HK-2 (cell line): ENCODE measurements at regions not wholly inside any gene's neighbourhood (a gene's known extent, or its start where the extent isn't known, plus 50 kb on each side); places are given as distances from the start of the nearest gene placed in this dataset.
"Not testable (repeated sequence)": the region's sequence is repeated elsewhere in the genome, so short reads cannot be mapped to it uniquely, and the experiment has no call there.

Experiments
- DNase-seq: peaks from one replicate; pipeline ENCODE4 v3.0.0-alpha.2; 2018; ENCODE audit not compliant: unreplicated experiment

DNA sequence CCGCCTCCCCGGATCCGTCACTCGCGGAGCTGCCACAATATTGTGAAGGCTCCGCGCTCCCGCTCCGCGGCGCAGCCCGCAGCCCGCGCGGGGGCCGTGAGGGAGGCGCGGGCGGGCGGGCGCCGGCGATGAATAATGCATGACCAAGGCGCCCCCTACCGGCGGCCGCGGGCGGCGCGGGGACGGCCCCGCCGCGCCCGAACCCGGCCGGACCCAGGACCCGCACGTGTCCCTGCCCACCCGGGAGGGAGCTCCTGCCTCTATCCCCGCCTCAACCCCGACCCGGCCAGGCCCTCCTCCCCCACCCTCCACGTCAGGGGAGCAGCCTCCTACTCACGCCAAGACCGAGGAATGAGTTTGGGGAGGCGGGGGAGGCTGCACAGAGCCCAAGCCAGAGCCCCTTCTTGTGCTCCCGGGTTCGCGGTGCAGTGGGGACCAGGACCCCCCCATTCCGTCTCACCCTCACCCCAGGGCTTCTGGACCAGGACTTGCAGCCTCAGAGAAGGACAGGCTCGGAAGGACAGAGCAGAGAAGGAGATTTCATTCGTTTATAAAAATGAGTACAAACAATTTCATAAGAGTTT is 70.8 kb upstream of the CASZ1 start:
- DNase-seq, result peak; percentile 60

DNA sequence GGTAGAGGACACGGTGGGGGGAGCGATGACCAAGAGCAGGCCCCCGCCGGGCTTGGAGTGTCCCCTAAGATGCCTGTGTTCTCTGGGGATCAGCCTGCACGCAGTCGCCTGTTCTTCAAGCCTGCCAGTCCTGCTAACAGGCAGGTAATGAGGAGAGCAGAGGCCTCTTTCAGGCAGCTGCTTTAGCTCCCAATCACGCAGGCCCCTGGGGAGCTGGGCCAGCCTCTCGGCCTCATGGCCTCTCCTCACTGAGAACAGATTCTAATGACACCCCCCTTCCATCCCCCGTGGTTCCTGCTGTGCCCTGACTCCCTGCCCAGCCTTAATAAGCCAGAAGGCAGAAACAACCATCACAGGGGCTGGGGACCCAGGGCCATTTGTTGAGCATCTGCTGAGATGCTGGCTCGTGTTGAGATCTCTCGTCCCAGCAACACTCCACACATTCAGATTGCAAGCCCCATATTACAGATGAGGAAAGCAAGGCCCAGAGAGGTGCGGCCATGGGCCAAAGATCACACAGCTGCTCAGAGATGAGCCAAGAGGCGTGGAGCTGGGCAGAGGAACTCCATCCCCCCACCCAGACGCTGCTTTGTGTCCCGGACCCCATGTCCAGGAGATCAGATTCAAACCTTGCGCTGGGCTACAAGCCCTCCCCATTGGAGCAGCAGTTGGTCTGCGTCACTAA is 71.6 kb upstream of the CASZ1 start:
- no peak for DNase-seq

- no peak for DNase-seq
Measured at GRCh38 chr1:10868599-10868965, 72.1 kb upstream of the CASZ1 start.

GRCh38 chr1:10869933-10870332 is 73.5 kb upstream of the CASZ1 start:
- no peak for DNase-seq

DNA sequence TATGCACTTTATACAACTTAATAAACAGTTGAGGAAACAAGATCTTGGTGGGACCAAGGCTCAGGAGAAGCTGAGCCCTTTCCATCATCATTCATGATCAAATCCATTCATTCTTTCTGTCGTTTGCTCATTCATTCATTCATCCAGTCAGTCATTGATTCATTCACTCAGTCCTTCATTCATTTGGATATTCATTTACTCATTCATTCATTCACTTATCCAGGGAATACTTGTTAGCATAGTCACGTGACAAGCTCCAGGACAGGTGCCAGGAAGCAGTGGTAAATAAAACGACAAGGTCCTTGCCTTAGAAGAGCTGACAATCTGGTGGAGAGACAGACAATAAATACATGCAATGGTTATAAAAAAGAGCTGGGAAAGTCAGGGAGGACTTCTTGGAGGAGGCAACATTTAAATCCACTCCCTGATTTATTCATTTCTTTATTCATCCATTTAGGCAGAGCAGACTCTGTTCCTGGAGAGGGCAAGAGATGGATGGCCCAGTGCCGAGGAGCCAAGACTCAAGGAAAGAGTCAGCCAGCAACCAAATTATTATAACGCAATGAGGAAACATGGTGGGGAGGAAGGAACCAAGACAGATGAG is 74.1 kb upstream of the CASZ1 start:
- no peak for DNase-seq

DNA sequence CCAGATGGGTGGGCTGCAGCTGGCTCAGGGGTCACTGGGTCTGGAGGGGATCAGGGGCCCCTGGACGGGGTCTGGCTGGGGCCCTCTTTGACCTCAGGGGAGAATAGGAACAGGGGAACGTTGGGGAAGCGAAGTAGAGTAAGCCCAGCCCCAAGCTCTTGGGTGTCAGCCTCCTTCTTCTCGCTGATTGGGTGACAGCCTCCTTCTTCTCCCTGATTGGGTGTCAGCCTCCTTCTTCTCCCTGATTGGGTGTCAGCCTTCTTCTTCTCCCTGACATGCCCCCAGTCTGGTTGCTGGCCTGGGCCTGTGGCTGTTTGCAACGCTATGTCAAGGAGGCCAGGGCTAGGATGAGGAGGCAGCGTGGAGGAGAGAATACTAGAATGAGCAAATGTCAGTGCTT is 76.7 kb upstream of the CASZ1 start:
- DNase-seq, result no peak

GRCh38 chr1:10874351-10874750 is 77.9 kb upstream of the CASZ1 start:
- no peak for DNase-seq

DNA sequence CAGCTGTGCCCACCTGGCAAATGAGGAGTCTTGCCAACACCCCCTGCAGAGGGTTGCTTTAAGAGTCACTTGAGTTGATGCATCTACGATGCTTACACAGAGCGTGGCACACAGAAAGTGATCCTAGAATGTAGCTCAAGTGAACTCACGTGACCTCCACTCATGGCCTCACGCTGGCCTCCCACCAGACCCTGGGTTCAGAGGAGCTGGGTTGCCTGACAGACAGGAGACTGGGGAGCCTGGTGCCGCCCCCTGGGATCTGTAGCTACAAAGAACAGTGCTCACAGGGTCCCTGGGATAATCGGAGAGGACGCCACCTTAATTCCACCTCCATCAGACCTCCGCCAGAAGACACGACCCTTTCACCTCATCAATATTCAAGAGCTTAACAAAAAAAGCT is 81.4 kb upstream of the CASZ1 start:
- no peak for DNase-seq

- no peak for DNase-seq
Measured at GRCh38 chr1:10878469-10878868, 82.0 kb upstream of the CASZ1 start.

DNA sequence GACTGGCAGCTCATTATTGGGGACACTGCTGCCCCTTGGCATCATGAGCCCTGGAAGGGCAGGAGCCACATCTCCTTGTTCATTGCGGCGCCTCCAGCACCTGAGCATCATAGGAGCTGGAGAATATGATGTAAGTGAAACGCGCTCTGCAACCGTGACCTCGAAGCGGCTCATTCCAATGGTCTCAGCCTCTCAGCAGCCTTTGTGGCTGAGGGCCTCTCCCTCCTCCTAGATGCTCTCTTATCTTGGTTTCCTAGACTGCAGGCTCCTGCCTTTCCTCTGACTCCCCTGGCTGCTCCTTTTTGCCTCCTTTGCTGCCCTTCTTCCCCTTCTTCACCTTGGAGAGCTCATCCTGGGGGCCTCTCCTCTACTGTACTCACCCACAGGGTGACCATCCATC is 83.6 kb upstream of the CASZ1 start:
- no peak for DNase-seq

GRCh38 chr1:10881046-10881445 is 84.6 kb upstream of the CASZ1 start:
- no peak for DNase-seq

GRCh38 chr1:10882069-10882468 is 85.6 kb upstream of the CASZ1 start:
- no peak for DNase-seq

DNA sequence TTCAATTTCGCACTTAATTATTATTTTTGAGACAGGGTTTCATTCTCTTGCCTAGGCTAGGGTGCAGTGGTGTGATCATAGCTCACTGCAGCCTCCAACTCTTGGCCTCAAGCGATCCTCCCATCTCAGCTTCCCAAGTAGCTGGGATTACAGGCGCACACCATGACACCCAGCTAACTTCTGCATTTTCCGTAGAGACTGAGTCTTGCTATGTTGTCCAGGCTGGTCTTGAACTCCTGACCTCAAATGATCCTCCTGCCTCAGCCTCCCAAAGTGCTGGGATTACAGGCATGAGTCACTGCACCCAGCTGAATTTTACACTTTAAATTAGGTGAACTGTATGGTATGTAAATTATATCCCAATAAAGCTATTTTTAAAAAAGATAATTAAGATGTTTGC is 90.6 kb upstream of the CASZ1 start:
- not testable (repeated sequence) for DNase-seq

DNA sequence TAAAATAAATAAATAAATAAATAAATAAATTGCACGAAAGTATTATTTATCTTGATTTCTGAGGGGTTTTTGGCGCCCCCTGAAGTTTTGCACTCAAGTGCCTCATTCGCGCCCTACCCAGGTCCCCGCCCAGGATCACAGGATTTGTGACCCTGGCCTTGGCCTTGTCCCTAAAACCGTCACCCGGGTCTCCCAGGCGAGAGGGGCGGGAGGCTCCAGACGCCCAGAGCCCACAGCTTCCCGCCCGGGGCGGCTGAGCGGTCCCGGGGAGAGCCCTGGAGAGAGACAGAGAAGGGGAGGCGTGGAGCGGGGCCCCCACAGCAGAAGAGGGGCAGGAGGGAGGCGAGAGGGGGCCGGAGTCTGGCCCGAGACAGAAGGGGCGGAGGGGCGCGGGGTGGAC is 91.8 kb upstream of the CASZ1 start:
- DNase-seq, result no peak

DNA sequence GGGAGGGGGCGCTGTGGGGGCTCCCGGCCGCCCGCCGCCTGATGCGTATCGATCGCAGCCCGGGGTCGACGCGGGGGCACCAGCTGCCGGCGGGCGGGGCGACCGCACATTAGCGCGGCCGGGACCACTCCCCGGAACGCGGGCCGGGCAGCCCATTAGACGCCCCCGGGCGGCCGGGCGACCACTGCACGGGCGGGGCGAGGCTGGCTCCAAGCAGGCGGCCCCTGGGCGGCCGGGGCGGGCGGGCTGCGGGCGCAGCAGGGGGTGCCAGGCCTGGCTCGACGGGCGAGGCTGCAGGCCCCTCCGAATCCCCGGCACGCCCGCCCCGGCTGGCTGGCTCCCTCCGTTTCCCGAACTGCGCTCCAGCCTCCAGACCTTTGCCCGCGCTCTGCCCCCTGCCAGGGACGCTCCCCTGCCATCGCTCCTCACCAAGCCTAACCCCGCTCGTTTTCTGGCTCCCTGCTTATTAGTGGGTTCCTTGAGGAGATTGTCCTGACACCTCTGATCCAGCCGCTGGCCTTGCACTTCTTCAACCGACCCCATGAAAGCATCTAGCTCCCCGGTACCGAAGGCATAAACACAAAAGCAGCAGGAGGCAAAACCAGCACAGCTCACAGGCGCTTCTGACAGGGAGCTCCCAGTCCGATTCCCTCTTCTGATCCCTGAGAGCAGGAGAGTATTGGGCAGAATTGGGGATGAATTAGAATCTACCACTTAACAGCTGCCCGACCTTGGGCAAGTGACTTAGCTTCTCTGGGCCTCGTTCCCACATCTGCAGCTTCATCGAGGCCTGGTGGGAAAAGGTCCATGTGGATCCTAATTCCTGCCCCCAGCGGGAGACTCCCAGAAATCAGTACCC is 92.6 kb upstream of the CASZ1 start:
- DNase-seq, result no peak

DNA sequence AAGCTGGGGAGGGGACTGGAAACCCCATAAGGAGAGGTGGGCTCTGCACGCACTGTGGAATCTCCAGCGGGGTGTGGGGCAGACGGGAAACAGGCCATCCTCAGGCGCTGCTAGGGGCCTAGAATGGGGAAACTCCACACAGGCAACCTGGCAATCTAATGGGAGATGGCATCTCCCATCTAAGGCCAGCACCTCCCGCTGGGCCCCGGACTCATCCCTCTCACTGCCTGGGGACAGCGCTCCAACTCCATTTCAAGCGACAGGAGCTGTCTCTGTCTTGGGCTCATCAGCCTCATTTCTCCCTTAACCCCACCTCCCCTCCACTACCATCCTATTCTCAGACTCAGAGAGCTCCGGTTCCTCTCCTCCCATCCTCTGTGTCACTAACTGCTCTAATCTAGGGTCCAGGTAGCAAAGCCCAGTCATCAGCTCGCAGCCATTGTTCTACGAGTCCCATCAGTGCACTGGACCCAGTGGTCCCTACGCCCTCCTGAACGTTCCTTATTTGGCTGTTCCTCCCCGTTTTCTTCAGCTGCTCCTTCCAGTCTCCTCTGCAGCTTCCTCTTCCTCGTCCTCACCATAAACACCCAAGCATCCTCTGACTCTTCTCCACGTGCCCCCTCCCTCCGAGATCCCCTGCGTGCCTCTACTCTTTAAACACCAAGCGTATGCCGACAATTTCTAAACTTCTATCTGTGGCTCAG is 93.4 kb upstream of the CASZ1 start:
- DNase-seq, result no peak

DNA sequence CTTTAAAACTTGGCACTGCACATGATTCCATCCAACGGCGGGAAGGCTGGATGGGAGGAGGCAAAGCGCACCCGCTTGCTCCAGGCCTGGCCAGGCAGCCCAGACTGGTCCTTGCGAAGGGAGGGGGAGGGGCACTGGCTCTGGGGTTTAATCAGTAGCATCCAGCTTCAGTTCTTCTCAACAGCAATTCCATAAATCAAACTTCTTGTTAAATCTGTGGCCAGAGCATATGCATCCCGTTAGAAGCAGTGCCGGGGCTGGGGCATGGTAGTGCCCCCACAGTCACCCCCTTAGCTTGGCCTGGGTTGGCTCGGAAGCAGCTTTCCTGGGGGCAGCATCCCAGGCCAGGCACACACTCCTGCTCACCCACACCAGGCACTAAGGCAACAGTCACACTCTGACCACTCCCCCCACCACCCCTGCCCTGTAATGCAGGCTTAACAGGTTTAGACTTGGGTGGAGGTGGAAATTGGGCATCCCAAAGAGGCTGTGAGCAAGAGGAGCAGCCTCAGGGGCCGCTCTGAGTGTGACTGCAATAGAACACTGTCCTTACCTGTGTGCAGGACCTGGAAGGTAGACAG is 94.1 kb upstream of the CASZ1 start:
- no peak for DNase-seq

GRCh38 chr1:10891091-10891490 is 94.6 kb upstream of the CASZ1 start:
- DNase-seq, result no peak

DNA sequence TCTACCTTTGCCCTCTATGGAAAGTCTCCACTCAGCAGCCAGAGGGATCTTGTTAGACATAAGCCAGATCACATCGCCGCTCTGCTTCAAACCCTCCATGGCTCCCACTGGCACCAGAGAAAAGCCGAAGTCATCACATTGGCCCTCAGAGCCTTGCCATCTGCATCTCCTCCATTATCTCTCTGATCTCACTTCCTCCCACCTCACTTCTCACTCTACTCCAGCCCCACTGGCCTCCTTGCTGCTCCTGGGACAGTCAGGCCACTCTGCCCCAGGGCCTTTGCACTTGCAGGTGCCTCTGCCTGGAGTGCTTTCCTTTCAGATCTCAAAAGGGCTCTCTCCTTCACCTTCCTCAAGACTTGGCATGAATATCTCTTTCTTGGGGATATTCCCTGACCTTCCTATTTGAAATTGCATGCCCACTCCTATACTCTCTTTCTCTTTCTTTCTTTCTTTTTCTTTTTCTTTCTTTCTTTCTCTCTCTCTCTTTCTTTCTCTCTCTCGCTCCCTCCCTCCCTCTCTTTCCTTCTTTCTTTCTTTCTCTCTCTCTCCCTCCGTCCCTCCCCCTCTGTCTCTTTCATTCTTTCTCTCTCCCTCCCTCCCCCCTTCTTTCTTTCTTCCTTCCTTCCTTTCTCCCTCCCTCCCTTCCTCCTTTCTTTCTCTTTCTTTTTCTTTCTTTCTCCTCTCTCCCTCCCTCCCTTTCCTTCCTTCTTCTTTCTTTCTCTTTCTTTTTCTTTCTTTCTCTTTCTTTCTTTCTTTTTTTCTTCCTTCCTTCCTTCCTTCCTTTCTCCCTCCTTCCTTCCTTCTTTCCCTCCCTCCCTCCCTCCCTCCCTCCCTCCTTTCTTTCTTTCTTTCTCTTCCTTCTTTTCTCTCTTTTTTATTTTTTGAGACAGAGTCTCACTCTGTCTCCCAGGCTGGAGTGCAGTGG is 96.0 kb upstream of the CASZ1 start:
- no peak for DNase-seq

DNA sequence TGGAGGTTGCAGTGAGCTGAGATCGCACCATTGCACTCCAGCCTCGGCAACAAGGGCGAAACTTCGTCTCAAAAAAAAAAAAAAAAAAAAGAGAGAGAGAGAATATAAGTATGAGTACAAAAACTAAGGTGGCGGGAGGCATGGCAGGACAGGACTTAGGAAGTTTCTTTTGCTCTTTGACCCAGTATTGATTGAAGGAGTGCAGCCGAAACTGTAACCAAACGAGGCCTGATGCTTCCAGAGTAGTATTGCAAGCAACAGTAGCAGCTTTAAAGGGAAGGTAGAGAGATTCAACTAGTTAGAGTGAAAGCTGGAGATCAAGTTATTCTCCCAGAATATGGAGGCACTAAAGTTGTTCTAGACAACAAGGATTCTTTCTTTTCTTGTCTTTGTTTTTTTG is 99.2 kb upstream of the CASZ1 start:
- DNase-seq, result no peak

- no peak for DNase-seq
Measured at GRCh38 chr1:10896673-10897072, 100.2 kb upstream of the CASZ1 start.
